ENCODE measurements at regions not wholly inside any gene's neighbourhood (a gene's known extent, or its start where the extent isn't known, plus 50 kb on each side); places are given as distances from the start of the nearest gene placed in this dataset.

- DNase-seq (ENCODE audit: low read depth) = no peak
- peaks cover 19% of the 10 kb centered on the region for H3K27me3 ChIP-seq (ENCODE audit: insufficient read depth, low read length)
- no peaks in the 10 kb centered on the region for H3K36me3 ChIP-seq (ENCODE audit: insufficient read depth, low read length)
- H3K4me1 ChIP-seq (ENCODE audit: insufficient read depth, low read length) = peaks cover 3% of the 10 kb centered on the region
- TF ChIP-seq EZH2 (IDR thresholded peaks at IDR 0.05; ENCODE audit: insufficient read depth, low read length) (no peak), CTCF (IDR thresholded peaks at IDR 0.05; ENCODE audit: insufficient read depth, low read depth, low read length) (no peak)
- H3K9ac ChIP-seq (ENCODE audit: low read length) = no peak overlapping the region
- H3K4me3 ChIP-seq (ENCODE audit: insufficient read depth, low read depth, low read length) = peak overlapping the region; percentile 65
- no peak for FAIRE-seq
- no peaks in the 10 kb centered on the region for H3K9me3 ChIP-seq (ENCODE audit: insufficient read depth, low read depth, low read length)
- Mint-ChIP-seq H3K27me3 (ENCODE audit: low read depth, unreplicated experiment) (peaks cover 25% of the 10 kb centered on the region), H3K9me3 (ENCODE audit: unreplicated experiment) (no peaks in the 10 kb centered on the region), H3K4me1 (ENCODE audit: low read depth, unreplicated experiment) (peaks cover 2% of the 10 kb centered on the region), H3K36me3 (ENCODE audit: low read depth, unreplicated experiment) (no peaks in the 10 kb centered on the region), H3K4me3 (ENCODE audit: unreplicated experiment) (peak overlapping the region; percentile 88), H3K27ac (ENCODE audit: unreplicated experiment) (no peak overlapping the region)
- no peak overlapping the region for H3K27ac ChIP-seq (ENCODE audit: low read depth, low read length)
- peak overlapping the region; percentile 97 for H3K4me2 ChIP-seq (ENCODE audit: low read length)
- H2AFZ ChIP-seq (ENCODE audit: low read depth, low read length) = peak overlapping the region; percentile 93
- H4K20me1 ChIP-seq (ENCODE audit: insufficient read depth, low read length) = no peaks in the 10 kb centered on the region
- H3K79me2 ChIP-seq (ENCODE audit: insufficient read depth, low read length) = no peaks in the 10 kb centered on the region
Observed at GRCh38 chr6:28634411-28634760, 108.7 kb downstream of the GPX5 start.

- H3K9ac ChIP-seq (ENCODE audit: low read length) = peak overlapping the region; percentile 46
- no peak overlapping the region for H3K27ac ChIP-seq (ENCODE audit: low read depth, low read length)
- H4K20me1 ChIP-seq (ENCODE audit: insufficient read depth, low read length) = no peaks in the 10 kb centered on the region
- H3K36me3 ChIP-seq (ENCODE audit: insufficient read depth, low read length) = no peaks in the 10 kb centered on the region
- H2AFZ ChIP-seq (ENCODE audit: low read depth, low read length) = peak overlapping the region; percentile 93
- DNase-seq (ENCODE audit: low read depth) (no peak), FAIRE-seq (no peak)
- H3K27me3 Mint-ChIP-seq (ENCODE audit: low read depth, unreplicated experiment) = peaks cover 25% of the 10 kb centered on the region
- TF ChIP-seq CTCF (IDR thresholded peaks at IDR 0.05; ENCODE audit: insufficient read depth, low read depth, low read length) = no peak
- peak; percentile 42 for TF ChIP-seq EZH2 (IDR thresholded peaks at IDR 0.05; ENCODE audit: insufficient read depth, low read length)
- H3K4me2 ChIP-seq (ENCODE audit: low read length) = peak overlapping the region; percentile 97
- peaks cover 3% of the 10 kb centered on the region for H3K4me1 ChIP-seq (ENCODE audit: insufficient read depth, low read length)
- peak overlapping the region; percentile 70 for H3K27ac Mint-ChIP-seq (ENCODE audit: unreplicated experiment)
- H3K4me3 ChIP-seq (ENCODE audit: insufficient read depth, low read depth, low read length) = peak overlapping the region; percentile 65
- no peaks in the 10 kb centered on the region for H3K9me3 ChIP-seq (ENCODE audit: insufficient read depth, low read depth, low read length)
- peaks cover 19% of the 10 kb centered on the region for H3K27me3 ChIP-seq (ENCODE audit: insufficient read depth, low read length)
- peaks cover 2% of the 10 kb centered on the region for H3K4me1 Mint-ChIP-seq (ENCODE audit: low read depth, unreplicated experiment)
- H3K36me3 Mint-ChIP-seq (ENCODE audit: low read depth, unreplicated experiment) = no peaks in the 10 kb centered on the region
- H3K9me3 Mint-ChIP-seq (ENCODE audit: unreplicated experiment) = no peaks in the 10 kb centered on the region
- H3K79me2 ChIP-seq (ENCODE audit: insufficient read depth, low read length) = no peaks in the 10 kb centered on the region
- H3K4me3 Mint-ChIP-seq (ENCODE audit: unreplicated experiment) = peak overlapping the region; percentile 88
Observed at GRCh38 chr6:28634761-28635546, 109.3 kb downstream of the GPX5 start.

- no peak for DNase-seq (ENCODE audit: low read depth)
- H4K20me1 ChIP-seq (ENCODE audit: insufficient read depth, low read length) = no peaks in the 10 kb centered on the region
- H3K4me3 Mint-ChIP-seq (ENCODE audit: unreplicated experiment) = peak overlapping the region; percentile 88
- H3K9ac ChIP-seq (ENCODE audit: low read length) = peak overlapping the region; percentile 46
- H3K36me3 Mint-ChIP-seq (ENCODE audit: low read depth, unreplicated experiment) = no peaks in the 10 kb centered on the region
- peaks cover 25% of the 10 kb centered on the region for H3K27me3 Mint-ChIP-seq (ENCODE audit: low read depth, unreplicated experiment)
- peaks cover 19% of the 10 kb centered on the region for H3K27me3 ChIP-seq (ENCODE audit: insufficient read depth, low read length)
- no peak overlapping the region for H3K27ac ChIP-seq (ENCODE audit: low read depth, low read length)
- H3K4me1 Mint-ChIP-seq (ENCODE audit: low read depth, unreplicated experiment) = peaks cover 2% of the 10 kb centered on the region
- H3K9me3 Mint-ChIP-seq (ENCODE audit: unreplicated experiment) = no peaks in the 10 kb centered on the region
- H3K36me3 ChIP-seq (ENCODE audit: insufficient read depth, low read length) = no peaks in the 10 kb centered on the region
- H2AFZ ChIP-seq (ENCODE audit: low read depth, low read length) = peak overlapping the region; percentile 93
- no peak overlapping the region for H3K27ac Mint-ChIP-seq (ENCODE audit: unreplicated experiment)
- no peaks in the 10 kb centered on the region for H3K9me3 ChIP-seq (ENCODE audit: insufficient read depth, low read depth, low read length)
- peak overlapping the region; percentile 65 for H3K4me3 ChIP-seq (ENCODE audit: insufficient read depth, low read depth, low read length)
- H3K79me2 ChIP-seq (ENCODE audit: insufficient read depth, low read length) = no peaks in the 10 kb centered on the region
- no peak for FAIRE-seq
- H3K4me2 ChIP-seq (ENCODE audit: low read length) = peak overlapping the region; percentile 97
- H3K4me1 ChIP-seq (ENCODE audit: insufficient read depth, low read length) = peaks cover 3% of the 10 kb centered on the region
- TF ChIP-seq CTCF (IDR thresholded peaks at IDR 0.05; ENCODE audit: insufficient read depth, low read depth, low read length) (no peak), EZH2 (IDR thresholded peaks at IDR 0.05; ENCODE audit: insufficient read depth, low read length) (peak; percentile 2)
Observed at GRCh38 chr6:28635547-28636158, 110.0 kb downstream of the GPX5 start.
